GM19324 (cell line): ENCODE measurements at regions not wholly inside any gene's neighbourhood (a gene's known extent, or its start where the extent isn't known, plus 50 kb on each side); places are given as distances from the start of the nearest gene placed in this dataset.
"Not testable (repeated sequence)": the region's sequence is repeated elsewhere in the genome, so short reads cannot be mapped to it uniquely, and the experiment has no call there.

Experiments
- ATAC-seq: cut with Tn5 transposase; IDR thresholded peaks from one replicate; pipeline ENCODE4 v1.9.1; 2021; ENCODE audit warnings: mild to moderate bottlenecking, moderate library complexity; ENCODE audit not compliant: unreplicated experiment, low FRiP score

DNA sequence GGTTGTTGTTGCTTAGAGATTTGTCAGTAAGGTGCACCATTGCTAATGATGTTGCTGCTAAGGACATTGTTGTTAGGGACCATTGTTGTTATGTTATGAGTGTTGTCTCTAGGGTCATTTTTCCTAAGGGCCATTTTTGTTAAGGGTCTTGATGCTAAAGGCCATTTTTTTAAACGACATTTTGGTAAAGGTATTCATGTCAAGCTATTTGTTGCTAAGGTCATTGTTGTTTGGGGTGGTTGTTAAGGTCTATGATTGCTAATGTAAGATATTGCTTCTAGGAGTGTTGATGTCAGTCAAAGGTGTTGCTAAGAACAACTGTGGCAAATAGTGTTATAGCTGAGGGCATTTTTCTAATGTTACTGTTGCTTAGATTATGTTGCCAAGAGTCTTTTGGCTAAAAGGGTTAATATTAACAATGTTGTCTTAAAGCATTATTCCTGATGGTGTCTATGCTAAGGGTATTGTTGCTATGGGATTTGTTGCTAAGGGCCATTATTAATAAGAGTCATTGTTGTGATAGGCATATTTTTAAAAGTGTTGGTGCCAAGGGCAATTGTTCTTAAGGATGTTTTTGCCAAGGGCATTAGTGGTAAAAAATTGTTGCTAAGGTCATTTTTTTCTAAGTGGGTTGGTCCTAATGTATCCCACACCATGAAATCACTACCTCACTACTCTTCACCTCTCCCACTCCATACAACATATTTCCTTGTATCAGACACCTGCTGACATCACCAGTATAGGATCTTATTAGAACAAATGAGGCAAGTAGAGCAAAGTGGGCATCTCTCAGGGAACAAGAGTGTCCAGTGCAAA is 56.2 kb downstream of the SPATA31A6 start:
- not testable (repeated sequence) for ATAC-seq

DNA sequence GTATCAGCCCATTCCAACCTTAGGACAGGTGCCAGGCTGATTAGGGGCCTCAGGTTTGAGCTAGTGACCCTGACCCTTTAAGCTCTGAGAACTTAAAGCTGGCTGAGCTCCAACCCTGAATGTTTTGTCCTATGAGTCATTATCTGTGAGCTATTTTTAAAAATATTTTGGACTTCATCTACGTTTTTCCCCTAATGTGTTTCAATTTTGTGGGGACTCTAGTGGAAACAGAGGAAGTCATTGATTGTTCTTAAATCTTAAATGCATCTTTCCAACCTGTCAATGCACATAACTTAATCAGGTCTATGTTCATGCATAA is 56.8 kb downstream of the SPATA31A6 start:
- not testable (repeated sequence) for ATAC-seq

DNA sequence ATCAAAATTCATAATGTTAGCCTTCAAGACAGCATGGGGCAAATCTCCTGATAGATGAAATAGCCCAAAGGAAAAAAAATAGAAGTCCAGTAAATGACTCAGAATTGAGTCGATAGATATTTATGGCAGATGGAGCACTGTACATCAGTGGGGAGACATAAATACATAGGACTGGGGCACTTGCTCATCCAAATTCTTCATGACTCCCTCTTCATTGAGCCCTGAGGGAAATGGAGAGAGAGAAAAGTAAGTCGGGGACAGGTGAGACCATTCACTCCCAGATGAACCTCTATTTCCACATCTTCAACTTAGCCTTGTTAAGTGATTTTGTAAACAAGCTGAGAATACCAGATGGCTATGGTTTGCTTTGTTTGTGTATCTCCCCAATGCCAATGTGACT is 59.8 kb downstream of the SPATA31A6 start:
- not testable (repeated sequence) for ATAC-seq

DNA sequence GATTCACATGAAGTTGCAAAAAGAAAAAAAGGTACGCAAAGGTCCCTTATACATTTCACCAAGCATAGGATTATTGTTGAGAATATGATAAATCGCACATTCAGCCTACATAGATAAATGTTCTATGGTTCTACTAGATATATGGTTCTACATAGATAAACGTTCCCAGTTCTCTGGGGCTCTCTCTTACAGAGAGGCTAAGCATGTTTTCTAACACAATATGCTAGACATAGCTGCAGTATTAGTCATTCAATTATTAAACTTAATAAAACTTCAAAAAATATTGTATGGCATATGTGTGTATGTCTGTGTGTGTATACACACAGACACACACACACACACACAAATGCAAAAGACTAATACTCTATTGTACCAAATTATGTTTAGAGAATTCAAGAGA is 60.4 kb downstream of the SPATA31A6 start:
- not testable (repeated sequence) for ATAC-seq

DNA sequence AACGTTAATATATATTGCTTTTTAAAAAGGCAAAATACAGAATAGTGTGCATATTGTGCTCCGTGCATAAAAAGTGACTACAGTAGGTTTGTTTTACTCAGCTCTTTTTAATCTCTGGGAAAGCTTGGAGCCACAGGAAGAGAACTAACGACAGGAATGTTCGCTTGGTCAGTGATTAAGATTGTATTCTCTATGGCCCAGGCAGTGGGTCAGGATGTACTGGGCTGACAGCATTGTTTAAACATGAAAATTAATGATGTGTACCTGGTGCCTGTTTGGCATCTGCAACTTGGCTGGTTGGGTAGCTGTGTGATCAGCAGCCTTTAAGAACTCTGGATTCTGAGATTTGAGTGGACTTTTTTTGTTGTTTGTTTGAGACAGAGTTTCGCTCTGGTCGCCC is 85.3 kb downstream of the SPATA31A6 start:
- ATAC-seq, result not testable (repeated sequence)

DNA sequence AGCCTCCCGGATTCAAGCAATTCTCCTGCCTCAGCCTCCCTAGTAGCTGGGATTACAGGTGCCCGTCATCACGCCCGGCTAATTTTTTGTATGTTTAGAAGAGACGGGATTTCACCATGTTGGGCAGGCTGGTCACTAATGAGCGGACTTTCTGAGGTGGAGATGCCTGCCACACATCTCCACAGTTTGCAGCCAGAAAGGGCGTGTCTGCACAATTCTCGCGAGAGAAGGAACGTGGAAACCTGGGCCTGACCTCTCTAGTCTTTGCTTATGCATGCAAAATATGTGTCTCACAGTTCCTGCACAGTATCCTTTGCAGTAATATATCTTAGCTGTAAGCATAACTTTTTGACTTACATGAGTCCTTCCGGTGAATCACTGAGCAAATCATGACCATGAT is 85.7 kb downstream of the SPATA31A6 start:
- not testable (repeated sequence) for ATAC-seq

DNA sequence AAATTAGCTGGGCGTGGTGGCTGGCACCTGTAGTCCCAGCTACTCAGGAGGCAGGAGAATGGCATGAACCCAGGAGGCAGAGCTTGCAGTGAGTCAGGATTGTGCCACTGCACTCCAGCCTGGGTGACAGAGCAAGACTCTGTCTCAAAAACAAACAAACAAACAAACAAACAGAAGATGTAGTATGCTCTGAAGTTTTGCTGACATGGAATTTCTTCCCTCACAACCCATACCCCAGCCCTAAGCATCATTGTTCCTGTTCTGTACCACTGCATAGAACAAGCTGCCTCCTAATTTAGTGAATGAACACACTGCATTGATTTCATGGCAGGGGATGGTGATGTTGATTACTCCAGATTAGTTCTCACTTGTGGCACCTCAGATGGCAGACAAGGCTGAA is 89.7 kb downstream of the SPATA31A6 start:
- not testable (repeated sequence) for ATAC-seq

DNA sequence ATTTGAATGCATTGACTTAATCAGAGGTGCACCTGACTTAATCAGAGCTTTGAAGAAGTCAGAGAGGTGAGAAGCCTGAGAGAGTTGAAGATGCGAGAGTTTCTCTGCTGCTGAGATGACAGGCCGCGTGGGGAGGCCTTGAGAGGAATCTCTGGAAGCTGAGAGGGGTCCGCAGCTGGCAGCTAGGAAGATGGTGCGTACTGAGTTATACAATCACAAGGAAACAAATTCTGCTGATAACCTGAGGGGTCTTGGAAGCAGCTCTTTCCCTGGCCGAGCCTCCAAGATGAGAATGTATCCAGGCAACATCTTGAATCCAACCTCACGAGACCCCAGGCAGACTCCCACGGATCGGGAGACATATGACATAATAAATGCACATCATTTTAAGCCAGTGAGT is 91.7 kb downstream of the SPATA31A6 start:
- ATAC-seq, result no peak

DNA sequence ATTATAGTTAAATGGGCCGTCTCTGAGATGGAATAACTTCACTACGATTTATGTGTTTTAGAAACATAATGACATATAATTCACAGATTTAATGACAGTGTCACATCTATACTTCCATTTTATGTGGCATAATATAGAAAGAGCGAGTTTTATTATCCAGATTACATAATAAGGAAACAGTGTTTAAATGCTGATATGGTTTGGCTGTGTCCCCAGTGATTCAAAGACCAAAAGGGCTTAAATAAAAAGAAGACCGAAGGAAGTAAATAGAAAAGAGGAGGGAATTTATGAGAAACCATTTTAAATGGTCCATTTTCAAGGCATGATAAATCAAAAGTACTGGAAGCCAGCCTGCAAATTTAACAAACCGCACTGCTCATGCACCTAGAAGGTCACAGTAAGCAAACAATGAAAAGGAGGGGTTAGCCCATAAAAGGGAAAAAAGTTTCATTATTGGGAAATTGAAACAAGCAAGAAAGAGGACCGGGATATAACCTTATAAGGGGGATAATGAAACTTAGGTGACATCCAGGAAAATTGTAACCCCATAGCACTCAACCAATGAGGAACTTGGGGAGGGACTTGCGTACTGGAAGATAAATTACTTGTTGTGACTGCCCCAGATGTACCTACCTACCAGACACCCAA is 99.2 kb downstream of the SPATA31A6 start:
- not testable (repeated sequence) for ATAC-seq

DNA sequence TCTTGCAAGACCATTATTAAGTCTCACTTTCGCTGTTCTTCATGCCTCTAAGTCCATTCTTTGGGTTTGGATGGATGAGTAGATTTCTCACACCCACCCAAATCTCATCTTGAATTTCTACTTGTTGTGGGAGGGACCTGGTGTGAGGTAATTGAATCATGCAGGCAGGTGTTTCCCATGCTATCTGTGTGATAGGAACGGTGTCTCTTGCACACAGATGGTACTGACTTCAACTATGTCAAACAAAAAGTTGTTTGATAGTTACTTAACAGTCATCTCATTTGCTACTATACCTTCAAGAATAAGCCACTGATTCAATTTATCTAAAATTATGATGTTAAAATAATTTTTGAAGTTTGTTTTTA is 99.7 kb downstream of the SPATA31A6 start:
- not testable (repeated sequence) for ATAC-seq

DNA sequence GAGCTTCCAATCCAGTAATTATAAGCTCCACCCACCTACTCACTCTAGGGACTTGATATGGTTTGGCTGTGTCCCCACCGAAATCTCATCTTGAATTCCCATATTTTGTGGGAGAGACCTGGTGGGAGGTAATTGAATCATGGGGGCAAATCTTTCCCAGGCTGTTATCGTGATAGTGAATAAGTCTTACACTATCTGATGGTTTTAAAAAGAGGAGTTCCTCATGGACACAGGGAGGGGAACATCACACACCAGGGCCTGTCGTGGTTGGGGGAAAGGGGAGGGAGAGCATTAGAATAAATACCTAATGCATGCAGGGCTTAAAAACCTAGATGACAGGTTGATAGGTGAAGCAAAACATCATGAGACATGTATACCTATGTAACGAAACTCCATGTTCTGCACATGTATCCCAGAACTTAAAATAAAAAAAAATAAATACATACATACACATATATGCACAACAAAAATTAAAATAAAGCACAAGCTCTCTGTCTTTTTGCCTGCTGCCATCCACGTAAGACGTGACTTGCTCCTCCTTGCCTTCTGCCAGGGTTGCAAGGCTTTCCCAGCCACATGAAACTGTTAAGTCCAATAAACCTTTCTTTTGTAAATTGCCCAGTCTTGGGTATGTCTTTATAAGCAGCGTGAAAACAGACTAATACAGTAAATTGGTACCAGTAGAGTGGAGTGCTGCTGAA is 102.8 kb downstream of the SPATA31A6 start:
- ATAC-seq, result not testable (repeated sequence)

DNA sequence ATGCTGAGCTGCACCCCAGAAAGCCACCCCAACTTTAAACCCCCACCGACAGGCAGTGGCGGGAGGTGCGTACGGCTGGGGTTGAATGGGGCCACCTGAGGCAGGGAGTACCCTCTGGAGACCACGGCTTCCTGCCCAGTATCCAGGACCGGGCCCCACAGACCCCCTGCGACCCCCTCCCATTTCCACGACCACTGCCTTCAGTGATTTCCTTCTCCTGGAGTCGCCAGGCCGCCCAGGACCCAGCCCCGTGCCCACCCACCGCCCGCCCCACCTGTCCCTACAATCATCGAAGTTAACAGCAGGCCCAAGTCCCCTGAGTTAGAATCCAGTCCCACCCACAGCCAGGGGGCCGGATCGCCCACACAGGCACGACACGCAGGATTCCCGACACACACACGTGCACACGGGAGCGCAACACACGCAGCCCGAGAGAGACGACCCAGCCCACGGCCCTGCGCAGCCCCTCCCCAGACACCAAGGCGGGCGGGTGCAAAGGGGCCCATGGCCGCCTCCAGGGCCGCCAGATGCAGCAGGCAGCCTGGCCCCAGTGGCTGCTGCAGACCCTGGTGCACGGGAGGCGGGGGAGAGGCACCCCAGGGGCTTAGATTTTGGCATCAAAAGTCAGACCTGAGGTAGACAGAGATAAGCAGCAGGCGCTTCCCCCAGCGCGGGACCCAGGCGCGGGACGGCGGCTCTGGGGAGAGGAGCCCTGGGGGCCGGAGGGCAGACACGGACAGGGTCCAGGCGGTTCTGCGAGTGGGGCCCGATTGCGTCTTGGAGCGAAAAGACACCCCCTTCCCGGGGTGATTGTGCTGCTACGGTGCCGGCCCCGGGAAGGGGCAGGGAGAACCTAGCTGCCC is 104.8 kb downstream of the SPATA31A6 start:
- not testable (repeated sequence) for ATAC-seq

DNA sequence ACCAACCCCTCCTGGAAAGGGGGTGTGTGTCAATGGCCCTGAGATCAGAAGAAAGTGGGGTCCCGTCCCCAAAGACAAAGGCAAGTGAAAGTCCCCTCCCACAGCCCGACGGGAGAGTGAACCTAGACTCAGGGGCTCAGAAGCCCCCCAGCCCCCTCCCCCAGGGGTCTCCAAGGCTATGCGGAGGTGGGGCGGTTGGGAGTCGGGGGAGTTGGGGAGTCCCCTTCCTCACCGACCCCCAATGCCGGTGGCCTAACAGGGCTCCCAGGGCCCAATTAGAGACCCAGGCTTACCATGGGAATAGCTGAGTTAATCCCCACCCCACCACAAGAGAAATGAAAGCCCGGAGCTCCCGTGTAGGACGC is 105.4 kb downstream of the SPATA31A6 start:
- ATAC-seq, result not testable (repeated sequence)

DNA sequence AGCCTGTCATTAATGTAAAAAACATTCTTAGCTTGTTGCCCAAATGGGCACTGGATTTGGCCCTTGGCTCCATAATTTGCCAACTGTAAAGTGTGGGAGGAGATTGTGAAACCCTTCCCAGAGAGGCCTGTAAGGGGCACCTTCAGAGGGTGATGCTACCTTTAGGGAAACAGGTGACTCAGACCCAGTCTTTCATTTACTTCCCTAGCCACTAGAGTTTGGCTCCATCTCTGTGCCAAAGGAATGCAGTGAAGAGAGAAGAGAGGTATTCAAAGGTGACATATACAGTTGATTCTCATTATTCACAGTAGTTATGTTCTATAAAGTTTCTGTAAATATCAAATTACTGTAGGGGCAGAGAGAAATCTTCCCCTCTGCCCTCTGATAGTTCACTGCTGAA is 116.7 kb downstream of the SPATA31A6 start:
- not testable (repeated sequence) for ATAC-seq

DNA sequence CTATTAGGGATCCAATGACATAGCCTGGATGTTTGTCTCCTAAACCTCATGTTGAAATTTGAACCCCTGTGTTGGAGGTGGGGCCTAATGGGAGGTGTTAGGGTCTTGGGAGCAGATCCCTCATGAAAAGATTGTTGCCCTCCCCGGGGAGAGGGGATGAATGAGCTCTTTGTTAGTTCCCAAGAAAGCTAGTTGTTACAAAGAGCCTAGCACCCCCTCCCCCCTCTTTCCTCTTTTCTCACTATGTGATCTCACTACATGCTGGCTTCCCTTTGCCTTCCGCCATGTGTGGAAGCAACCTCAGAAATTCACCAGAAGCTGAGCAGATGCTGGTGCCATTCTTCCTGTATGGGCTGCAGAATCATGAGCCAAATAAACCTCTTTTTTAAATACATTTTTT is 123.2 kb downstream of the SPATA31A6 start:
- ATAC-seq, result not testable (repeated sequence)

DNA sequence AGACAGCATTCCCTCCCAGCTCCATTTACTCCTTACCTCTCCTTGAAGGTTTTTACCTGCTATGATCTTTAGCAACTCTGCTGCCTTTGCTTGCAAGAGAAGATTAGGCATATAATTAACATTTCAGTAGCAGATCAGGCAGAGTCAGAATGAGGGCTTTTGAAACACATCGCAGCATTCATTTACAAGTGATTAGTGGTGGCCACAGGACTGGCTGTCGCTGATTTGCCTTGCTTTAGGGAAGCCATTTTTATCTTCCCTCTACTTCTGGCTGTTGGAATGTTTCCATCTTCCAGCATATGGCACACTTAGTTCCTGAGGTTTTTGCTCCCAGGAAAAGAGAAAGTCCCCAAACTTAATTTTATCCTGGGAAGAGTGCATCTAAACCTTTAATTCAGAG is 124.0 kb downstream of the SPATA31A6 start:
- not testable (repeated sequence) for ATAC-seq

DNA sequence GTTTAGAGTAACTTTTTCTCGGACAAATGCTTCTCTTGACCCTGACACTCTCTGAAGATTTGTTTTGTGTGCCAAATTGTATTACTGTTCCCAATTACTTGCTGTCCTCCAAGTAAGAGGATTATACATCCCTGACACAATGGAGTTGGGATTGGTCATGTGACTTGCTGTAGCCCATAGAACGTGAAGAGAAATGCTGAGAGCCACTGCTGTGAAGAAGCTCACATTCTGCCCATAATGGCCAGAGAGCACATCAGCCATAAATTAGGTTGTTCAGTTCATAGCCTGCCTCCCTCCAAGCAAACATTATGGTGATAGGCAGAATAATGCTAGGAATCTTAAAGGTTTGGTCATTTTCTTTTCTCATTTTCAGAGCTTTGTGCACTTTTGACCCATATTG is 127.5 kb downstream of the SPATA31A6 start:
- ATAC-seq, result not testable (repeated sequence)

DNA sequence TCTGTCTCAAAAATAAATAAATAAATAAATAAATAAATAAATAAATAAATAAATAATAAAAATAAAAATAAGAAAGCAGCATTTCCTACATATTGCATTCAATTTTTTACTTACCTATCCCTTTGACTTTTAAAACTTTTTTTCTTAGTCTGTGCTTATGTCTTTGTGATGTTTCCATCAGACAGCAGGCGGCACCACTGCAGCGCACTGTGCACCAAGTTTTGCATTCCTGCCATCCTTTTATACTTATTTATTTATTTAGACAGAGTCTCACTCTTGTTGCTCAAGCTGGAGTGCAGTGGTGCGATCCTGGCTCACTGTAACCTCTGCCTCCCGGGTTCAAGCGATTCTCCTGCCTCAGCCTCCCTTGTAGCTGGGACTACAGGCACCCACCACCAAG is 132.6 kb downstream of the SPATA31A6 start:
- not testable (repeated sequence) for ATAC-seq

DNA sequence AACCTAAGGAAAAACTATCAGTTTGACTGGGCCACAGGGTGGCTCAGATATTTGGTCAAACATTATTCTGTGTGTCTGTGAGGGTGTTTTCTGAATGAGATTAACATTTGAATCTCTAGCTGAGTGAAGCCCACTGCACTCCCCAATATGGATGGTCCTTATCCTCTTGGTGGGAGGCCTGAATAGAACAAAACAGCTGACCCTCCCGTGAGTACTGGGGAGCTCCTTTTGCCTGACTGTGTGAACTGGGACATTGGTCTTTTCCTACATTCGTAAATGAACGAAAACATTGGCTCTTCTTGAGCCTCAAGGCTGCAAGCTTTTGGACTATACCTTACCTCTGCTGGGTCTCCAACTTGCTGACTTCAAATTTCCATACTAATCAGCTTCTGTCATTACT is 134.2 kb downstream of the SPATA31A6 start:
- ATAC-seq, result not testable (repeated sequence)

DNA sequence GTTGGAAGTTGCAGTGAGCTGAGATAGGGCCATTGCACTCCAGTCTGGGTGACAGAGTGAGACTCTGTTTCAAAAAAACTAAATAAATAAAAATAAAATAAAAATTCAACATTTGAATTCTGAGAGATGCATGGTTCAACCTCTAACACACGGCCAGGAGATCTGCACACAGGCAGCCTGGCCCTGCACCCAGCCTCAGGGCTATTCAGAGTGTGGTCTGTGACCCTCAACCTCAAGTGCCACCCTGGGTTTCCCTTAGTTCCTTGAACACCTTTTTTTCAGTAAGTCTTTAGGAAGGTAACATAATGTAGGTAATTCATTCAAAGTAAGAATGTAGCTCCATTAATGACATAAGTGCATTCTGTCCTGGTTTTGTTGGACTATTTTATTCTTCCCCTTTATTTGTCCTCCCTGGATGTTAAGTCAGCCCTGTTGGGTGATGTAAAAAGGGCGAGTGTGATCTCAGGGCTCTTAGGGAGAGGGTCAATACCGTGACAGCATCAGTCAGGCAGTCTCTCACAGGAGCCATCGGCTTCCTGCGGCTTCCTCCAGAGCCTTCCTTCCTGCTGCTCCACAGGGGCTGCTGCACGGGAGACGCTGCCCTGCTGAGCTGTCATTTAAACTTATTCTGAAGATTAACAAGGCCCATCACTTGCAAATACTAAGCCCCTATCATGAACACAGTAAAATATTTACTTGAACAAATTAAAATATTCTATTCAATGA is 139.8 kb downstream of the SPATA31A6 start:
- not testable (repeated sequence) for ATAC-seq
